MM.1S (cell line): ENCODE measurements at regions not wholly inside any gene's neighbourhood (a gene's known extent, or its start where the extent isn't known, plus 50 kb on each side); places are given as distances from the start of the nearest gene placed in this dataset.

Experiments used
- DNase-seq: peaks from one replicate; pipeline ENCODE4 v3.0.0-alpha.2; 2015
- H2AFZ ChIP-seq: fragments of 300-600 bp; sonication (generic); 2 replicates; pipeline ENCODE4 v1.6.0; 2016; ENCODE audit warnings: antibody characterized with exemption, low read length
- H3F3A ChIP-seq: fragments of 300-600 bp; sonication (generic); 2 replicates; pipeline ENCODE4 v1.6.1; 2016; ENCODE audit warnings: mild to moderate bottlenecking, antibody characterized with exemption, low read length, moderate library complexity, mixed read lengths; ENCODE audit not compliant: insufficient read depth
- H3K27ac ChIP-seq: fragments of 300-600 bp; sonication (generic); 2 replicates; pipeline ENCODE4 v1.5.1; 2016; ENCODE audit warnings: mild to moderate bottlenecking, low read length
- H3K27me3 ChIP-seq: fragments of 300-600 bp; sonication (generic); replicated peaks from 2 replicates; pipeline ENCODE4 v1.6.0; 2016; ENCODE audit warnings: low read length; ENCODE audit not compliant: insufficient read depth
- H3K36me3 ChIP-seq: fragments of 300-600 bp; sonication (generic); replicated peaks from 2 replicates; pipeline ENCODE4 v1.6.1; 2016; ENCODE audit warnings: mild to moderate bottlenecking, low read length, mixed read lengths; ENCODE audit not compliant: insufficient read depth
- H3K4me1 ChIP-seq: fragments of 300-600 bp; sonication (generic); 2 replicates; pipeline ENCODE4 v1.6.1; 2016; ENCODE audit warnings: low read length, mixed read lengths
- H3K4me2 ChIP-seq: fragments of 300-600 bp; sonication (generic); 2 replicates; pipeline ENCODE4 v1.6.0; 2016; ENCODE audit warnings: low read depth, low read length
- H3K4me3 ChIP-seq: fragments of 300-600 bp; sonication (generic); 2 replicates; pipeline ENCODE4 v1.5.1; 2016; ENCODE audit warnings: low read length, mixed read lengths
- H3K79me2 ChIP-seq: fragments of 300-600 bp; sonication (generic); 2 replicates; pipeline ENCODE4 v1.6.1; 2016; ENCODE audit warnings: mixed run types, low read length, mixed read lengths
- H3K9ac ChIP-seq: fragments of 300-600 bp; sonication (generic); 2 replicates; pipeline ENCODE4 v1.6.1; 2016; ENCODE audit warnings: low read length, mixed read lengths
- H3K9me2 ChIP-seq: fragments of 300-600 bp; sonication (generic); replicated peaks from 2 replicates; pipeline ENCODE4 v1.6.1; 2016; ENCODE audit warnings: mild to moderate bottlenecking, low read length, mixed read lengths; ENCODE audit not compliant: insufficient read depth
- H3K9me3 ChIP-seq: fragments of 300-600 bp; sonication (generic); replicated peaks from 2 replicates; pipeline ENCODE4 v1.6.1; 2016; ENCODE audit warnings: mild to moderate bottlenecking, low read length, mixed read lengths; ENCODE audit not compliant: insufficient read depth
- H4K20me1 ChIP-seq: fragments of 300-600 bp; sonication (generic); 2 replicates; pipeline ENCODE4 v1.6.1; 2016; ENCODE audit warnings: mild to moderate bottlenecking, low read length, moderate library complexity, mixed read lengths; ENCODE audit not compliant: insufficient read depth
- EZH2 ChIP-seq: fragments of 300-600 bp; sonication (generic); optimal IDR thresholded peaks from 2 replicates; pipeline ENCODE3; 2017; ENCODE audit warnings: low read depth, mild to moderate bottlenecking, antibody characterized with exemption, low read length, mixed read lengths
- EZH2phosphoT487 ChIP-seq: fragments of 300-600 bp; sonication (generic); IDR thresholded peaks from 2 replicates; pipeline ENCODE4 v1.6.1; 2018; ENCODE audit warnings: antibody characterized with exemption, low read length
- TF ChIP-seq, protein P1 (sequence below): fragments of 300-600 bp; sonication (generic); IDR thresholded peaks from 2 replicates; pipeline ENCODE4 v1.5.1; 2016; ENCODE audit warnings: antibody characterized with exemption, low read length, mixed read lengths

DNA sequence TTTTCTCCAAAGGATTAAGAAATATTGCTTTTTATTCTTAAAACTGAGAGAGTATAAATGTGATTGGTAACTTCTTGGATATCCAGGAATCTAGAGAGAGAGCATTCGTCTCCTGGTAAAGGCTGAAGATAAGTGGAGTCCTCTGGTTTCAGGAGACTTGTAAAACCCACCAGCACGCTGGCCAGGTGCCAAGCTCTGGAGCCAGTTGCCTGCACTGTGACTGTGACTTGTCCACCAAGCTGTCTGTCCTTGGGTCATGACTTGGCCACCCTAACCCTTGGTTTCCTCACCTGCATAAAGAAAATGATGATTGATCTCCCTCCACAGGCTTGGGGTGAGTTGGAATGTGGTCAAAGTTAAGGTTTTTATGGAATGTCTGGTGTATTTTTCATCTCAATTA, 185.4 kb upstream of the NCKAP5 start:
- H2AFZ ChIP-seq, result no peak overlapping the region
- TF ChIP-seq, protein P1, sequence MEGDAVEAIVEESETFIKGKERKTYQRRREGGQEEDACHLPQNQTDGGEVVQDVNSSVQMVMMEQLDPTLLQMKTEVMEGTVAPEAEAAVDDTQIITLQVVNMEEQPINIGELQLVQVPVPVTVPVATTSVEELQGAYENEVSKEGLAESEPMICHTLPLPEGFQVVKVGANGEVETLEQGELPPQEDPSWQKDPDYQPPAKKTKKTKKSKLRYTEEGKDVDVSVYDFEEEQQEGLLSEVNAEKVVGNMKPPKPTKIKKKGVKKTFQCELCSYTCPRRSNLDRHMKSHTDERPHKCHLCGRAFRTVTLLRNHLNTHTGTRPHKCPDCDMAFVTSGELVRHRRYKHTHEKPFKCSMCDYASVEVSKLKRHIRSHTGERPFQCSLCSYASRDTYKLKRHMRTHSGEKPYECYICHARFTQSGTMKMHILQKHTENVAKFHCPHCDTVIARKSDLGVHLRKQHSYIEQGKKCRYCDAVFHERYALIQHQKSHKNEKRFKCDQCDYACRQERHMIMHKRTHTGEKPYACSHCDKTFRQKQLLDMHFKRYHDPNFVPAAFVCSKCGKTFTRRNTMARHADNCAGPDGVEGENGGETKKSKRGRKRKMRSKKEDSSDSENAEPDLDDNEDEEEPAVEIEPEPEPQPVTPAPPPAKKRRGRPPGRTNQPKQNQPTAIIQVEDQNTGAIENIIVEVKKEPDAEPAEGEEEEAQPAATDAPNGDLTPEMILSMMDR, result no peak
- TF ChIP-seq EZH2phosphoT487, result no peak
- TF ChIP-seq EZH2, result no peak
- no peaks in the 10 kb centered on the region for H3K9me2 ChIP-seq
- H3K9ac ChIP-seq, result no peak overlapping the region
- H3K9me3 ChIP-seq, result no peaks in the 10 kb centered on the region
- H3K4me2 ChIP-seq, result no peak overlapping the region
- H3K27me3 ChIP-seq, result no peaks in the 10 kb centered on the region
- DNase-seq, result no peak
- peaks cover 31% of the 10 kb centered on the region for H3K4me1 ChIP-seq
- no peaks in the 10 kb centered on the region for H3K79me2 ChIP-seq
- H3K27ac ChIP-seq, result no peak overlapping the region
- H3F3A ChIP-seq, result peaks cover 16% of the 10 kb centered on the region
- no peaks in the 10 kb centered on the region for H4K20me1 ChIP-seq
- no peaks in the 10 kb centered on the region for H3K36me3 ChIP-seq
- no peak overlapping the region for H3K4me3 ChIP-seq

DNA sequence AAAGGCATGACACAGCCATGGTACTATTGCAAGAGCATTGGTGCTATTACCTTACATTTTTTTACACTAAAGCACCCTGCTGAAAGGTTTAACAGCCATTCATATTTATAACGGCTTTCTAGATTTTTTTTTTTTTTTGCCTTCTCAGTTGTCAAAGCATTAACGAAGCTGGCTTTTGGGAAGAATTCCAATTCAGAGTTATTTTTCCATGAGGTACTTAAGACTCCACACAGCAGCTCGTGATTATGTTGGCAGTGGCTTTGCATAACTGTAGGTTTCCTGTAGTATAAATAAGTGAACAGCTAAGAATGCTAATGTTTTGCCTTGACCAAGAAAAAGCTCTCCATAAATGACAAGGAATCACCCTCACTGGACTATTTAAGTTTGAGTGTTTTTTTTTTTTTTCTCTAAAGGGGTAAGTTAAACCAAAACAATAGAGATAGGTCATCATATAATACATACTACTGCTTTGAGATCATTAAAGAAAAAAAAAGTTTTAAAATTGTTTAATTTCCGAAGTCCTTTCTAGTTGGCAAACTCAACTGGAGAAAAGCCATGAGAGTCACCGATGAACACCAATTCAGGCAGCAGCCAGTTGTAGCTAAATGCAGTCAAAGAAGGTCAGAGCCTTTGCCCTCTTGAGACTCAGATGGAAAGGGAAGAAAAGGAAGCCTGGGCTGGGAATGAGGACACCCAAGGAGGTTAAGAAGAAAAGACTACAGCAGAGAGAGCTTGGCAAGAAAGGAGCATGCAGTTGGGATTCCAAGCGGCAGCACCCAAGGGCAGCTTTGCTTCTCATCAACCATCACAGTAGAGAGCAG, 187.4 kb upstream of the NCKAP5 start:
- no peak overlapping the region for H3K4me2 ChIP-seq
- no peak for DNase-seq
- H4K20me1 ChIP-seq, result no peaks in the 10 kb centered on the region
- peaks cover 7% of the 10 kb centered on the region for H3F3A ChIP-seq
- H3K36me3 ChIP-seq, result no peaks in the 10 kb centered on the region
- H3K9ac ChIP-seq, result no peak overlapping the region
- H3K9me2 ChIP-seq, result no peaks in the 10 kb centered on the region
- no peaks in the 10 kb centered on the region for H3K9me3 ChIP-seq
- no peak overlapping the region for H2AFZ ChIP-seq
- no peaks in the 10 kb centered on the region for H3K79me2 ChIP-seq
- no peak overlapping the region for H3K27ac ChIP-seq
- peaks cover 13% of the 10 kb centered on the region for H3K4me1 ChIP-seq
- H3K4me3 ChIP-seq, result no peak overlapping the region
- H3K27me3 ChIP-seq, result no peaks in the 10 kb centered on the region
- no peak for TF ChIP-seq EZH2phosphoT487
- TF ChIP-seq, protein P1, result no peak
- no peak for TF ChIP-seq EZH2

DNA sequence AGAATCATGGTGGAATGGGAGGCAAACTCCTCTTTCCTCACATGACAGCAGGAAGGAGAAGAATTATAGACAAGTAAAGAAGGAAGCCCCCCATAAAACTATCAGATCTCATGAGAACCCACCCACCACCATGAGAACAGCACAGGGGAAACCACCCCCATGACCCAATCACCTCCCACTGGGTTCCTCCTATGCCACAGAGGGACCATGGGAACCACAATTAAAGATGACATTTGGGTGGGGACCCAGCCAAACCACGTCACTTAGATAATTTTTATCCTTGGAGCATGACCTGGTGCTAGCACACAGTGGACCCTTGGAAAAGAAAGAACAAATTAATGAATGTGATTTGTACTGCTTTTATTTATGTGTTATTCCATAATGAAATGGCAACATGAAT, 188.6 kb upstream of the NCKAP5 start:
- Histone ChIP-seq H3K9ac (no peak overlapping the region), H3K9me3 (no peaks in the 10 kb centered on the region), H3K4me3 (no peak overlapping the region), H3K4me2 (no peak overlapping the region), H3K27ac (no peak overlapping the region), H3K27me3 (no peaks in the 10 kb centered on the region), H3K36me3 (no peaks in the 10 kb centered on the region), H3K79me2 (no peaks in the 10 kb centered on the region), H3F3A (no peaks in the 10 kb centered on the region), H4K20me1 (no peaks in the 10 kb centered on the region), H3K4me1 (peaks cover 2% of the 10 kb centered on the region; the same call in 1 of the 2 replicates), H3K9me2 (no peaks in the 10 kb centered on the region), H2AFZ (no peak overlapping the region)
- no peak for DNase-seq
- TF ChIP-seq, protein P1, result no peak
- TF ChIP-seq EZH2phosphoT487, result no peak
- TF ChIP-seq EZH2, result no peak
